ENCODE measurements at regions not wholly inside any gene's neighbourhood (a gene's known extent, or its start where the extent isn't known, plus 50 kb on each side); places are given as distances from the start of the nearest gene placed in this dataset.

DNA sequence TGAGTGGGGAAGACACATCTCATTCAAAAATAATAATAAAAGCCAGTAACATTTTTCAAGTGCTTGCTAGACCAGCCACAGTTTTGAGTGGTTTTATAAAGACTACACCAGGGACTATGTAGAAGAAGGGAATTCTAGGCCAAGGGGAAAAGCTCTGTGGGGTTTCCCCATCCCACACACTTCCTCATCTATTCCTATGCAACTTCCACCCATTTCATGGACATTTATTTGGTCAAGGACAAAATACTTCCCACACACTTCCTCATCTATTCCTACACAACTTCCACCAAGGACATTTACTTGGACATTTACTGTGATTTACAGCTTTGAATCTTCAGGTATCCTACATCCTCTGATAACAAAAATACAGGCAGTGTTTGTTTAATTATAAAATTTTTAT lies 86.5 kb upstream of the KLF3 start:
- H3K27me3 ChIP-seq = no peaks in the 10 kb centered on the region
- TF ChIP-seq, protein P1, sequence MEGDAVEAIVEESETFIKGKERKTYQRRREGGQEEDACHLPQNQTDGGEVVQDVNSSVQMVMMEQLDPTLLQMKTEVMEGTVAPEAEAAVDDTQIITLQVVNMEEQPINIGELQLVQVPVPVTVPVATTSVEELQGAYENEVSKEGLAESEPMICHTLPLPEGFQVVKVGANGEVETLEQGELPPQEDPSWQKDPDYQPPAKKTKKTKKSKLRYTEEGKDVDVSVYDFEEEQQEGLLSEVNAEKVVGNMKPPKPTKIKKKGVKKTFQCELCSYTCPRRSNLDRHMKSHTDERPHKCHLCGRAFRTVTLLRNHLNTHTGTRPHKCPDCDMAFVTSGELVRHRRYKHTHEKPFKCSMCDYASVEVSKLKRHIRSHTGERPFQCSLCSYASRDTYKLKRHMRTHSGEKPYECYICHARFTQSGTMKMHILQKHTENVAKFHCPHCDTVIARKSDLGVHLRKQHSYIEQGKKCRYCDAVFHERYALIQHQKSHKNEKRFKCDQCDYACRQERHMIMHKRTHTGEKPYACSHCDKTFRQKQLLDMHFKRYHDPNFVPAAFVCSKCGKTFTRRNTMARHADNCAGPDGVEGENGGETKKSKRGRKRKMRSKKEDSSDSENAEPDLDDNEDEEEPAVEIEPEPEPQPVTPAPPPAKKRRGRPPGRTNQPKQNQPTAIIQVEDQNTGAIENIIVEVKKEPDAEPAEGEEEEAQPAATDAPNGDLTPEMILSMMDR (IDR thresholded peaks at IDR 0.05) = no peak
- TF ChIP-seq POLR2AphosphoS5 (IDR thresholded peaks at IDR 0.05) (no peak), POLR2A (IDR thresholded peaks at IDR 0.05) (no peak), EP300 (IDR thresholded peaks at IDR 0.05) (no peak)
- no peaks in the 10 kb centered on the region for H3K36me3 ChIP-seq
- no peak overlapping the region for H3K27ac ChIP-seq
- no peak overlapping the region for H3K4me3 ChIP-seq
- no peak for ATAC-seq
- no peaks in the 10 kb centered on the region for H3K9me3 ChIP-seq
- H3K4me1 ChIP-seq = peaks cover 3 to 39% (median 11%) of the 10 kb centered on the region in 3 donors

DNA sequence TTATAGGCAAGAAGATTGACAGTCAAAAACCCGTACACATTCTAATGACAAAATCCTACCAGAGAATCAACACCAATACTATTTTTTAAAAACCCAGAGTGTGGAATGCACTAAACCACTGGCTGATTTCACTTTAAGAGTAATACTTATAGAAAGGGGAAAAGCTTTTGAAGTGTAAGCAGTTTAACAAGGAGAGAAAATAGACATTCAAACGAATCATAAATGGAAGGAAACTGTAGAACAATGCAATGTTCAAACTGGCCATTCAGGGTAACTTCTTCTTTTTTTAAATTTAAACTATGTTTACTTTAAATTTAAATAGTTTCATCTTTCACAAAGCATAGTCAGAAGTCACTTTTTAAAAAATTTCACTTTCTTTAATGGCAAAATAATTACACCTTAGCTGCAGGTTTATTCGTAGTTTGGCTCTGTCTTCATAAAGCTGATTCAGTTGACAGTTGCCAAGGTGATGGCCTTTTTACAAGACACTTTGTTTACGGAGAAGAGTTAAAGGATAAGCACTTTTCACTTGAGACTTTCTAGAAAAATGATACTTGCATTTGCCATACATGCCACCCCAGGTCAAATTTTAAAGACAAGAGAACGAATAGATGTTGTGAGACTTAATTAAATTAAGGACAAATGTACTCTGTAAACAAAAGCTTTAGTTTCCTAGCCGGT lies 82.4 kb upstream of the KLF3 start:
- H3K27ac ChIP-seq = peak overlapping the region in 2 of 4 donors; percentile 11 to 34
- no peak overlapping the region for H3K4me3 ChIP-seq
- 21 to 32% methylated on average over 6 of the region's 6 CpGs for WGBS, 2 donors (ENCODE audit: low coverage in 1 of 2)
- ATAC-seq = no peak
- H3K27me3 ChIP-seq = no peaks in the 10 kb centered on the region
- no peak for TF ChIP-seq EP300 (IDR thresholded peaks at IDR 0.05)
- TF ChIP-seq, protein P1 (IDR thresholded peaks at IDR 0.05) = no peak
- TF ChIP-seq POLR2AphosphoS5 (IDR thresholded peaks at IDR 0.05) = no peak
- no peak for TF ChIP-seq POLR2A (IDR thresholded peaks at IDR 0.05)
- H3K9me3 ChIP-seq = no peaks in the 10 kb centered on the region
- peaks cover 0 to 20% (median 4%) of the 10 kb centered on the region in 3 donors for H3K4me1 ChIP-seq
- no peaks in the 10 kb centered on the region for H3K36me3 ChIP-seq

DNA sequence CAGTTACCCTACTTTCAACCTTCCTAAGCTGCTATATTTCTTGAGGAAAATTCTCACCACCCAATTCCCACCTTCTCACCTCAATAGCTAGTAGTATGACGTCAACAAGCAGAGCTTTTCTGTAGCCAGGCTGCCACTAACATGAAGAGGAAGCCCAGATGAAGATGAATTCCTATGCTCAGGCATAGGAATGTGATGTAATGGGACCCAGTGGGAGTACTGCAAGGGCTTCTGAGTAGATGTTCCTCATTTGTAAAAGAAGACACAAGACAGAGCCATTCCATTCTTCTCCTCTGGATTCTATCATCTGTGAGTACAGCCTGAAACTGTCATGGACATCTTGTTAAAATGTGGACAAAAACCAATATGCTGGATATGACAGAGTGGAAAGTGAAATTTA lies 81.6 kb upstream of the KLF3 start:
- H3K9me3 ChIP-seq = no peaks in the 10 kb centered on the region
- H3K27ac ChIP-seq = peak overlapping the region in 1 of 4 donors; percentile 11
- H3K36me3 ChIP-seq = no peaks in the 10 kb centered on the region
- ATAC-seq = no peak
- WGBS, 2 donors (ENCODE audit: low coverage in 1 of 2) = no CpG with 5 or more reads among the region's 1 CpG
- TF ChIP-seq EP300 (IDR thresholded peaks at IDR 0.05) = no peak
- TF ChIP-seq POLR2AphosphoS5 (IDR thresholded peaks at IDR 0.05) = no peak
- no peak overlapping the region for H3K4me3 ChIP-seq
- H3K4me1 ChIP-seq = peaks cover 0 to 20% (median 4%) of the 10 kb centered on the region in 3 donors
- no peaks in the 10 kb centered on the region for H3K27me3 ChIP-seq

DNA sequence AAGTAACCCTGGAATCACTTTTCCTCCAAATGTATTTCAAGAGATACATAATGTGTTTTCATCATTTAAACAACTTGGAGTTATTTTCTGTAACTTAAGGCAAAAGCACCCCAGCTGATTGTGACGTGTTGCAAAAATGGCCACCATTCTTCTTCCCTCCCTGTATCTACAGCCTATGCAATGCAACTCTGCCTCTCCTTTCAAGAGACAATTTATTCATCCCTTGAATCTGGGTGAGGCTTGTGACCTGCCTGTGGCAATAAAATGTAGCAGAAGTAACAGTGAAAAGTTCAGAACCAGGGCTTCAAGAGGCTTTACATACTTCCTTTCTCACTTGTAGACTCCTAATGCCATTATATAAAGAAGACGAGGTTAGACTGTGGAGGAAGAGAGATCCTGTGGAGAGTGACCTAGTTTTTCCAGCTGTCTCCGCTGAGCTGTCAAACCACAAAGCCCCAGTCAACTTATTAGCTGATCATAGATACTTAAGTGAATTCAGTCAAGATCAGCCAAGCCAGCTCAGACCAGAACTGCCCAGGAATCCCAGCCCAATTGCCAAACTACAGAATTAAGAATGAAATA lies 81.0 kb upstream of the KLF3 start:
- H3K27me3 ChIP-seq = no peaks in the 10 kb centered on the region
- peaks cover 0 to 20% (median 4%) of the 10 kb centered on the region in 3 donors for H3K4me1 ChIP-seq
- WGBS, 2 donors (ENCODE audit: low coverage in 1 of 2) = 60 to 74% methylated on average over 3 of the region's 3 CpGs
- TF ChIP-seq, protein P1 (IDR thresholded peaks at IDR 0.05) = no peak
- TF ChIP-seq EP300 (IDR thresholded peaks at IDR 0.05) (no peak), POLR2AphosphoS5 (IDR thresholded peaks at IDR 0.05) (no peak), POLR2A (IDR thresholded peaks at IDR 0.05) (no peak)
- H3K36me3 ChIP-seq = no peaks in the 10 kb centered on the region
- H3K27ac ChIP-seq = peak overlapping the region in 1 of 4 donors; percentile 9
- H3K4me3 ChIP-seq = no peak overlapping the region
- no peaks in the 10 kb centered on the region for H3K9me3 ChIP-seq
- ATAC-seq = no peak

DNA sequence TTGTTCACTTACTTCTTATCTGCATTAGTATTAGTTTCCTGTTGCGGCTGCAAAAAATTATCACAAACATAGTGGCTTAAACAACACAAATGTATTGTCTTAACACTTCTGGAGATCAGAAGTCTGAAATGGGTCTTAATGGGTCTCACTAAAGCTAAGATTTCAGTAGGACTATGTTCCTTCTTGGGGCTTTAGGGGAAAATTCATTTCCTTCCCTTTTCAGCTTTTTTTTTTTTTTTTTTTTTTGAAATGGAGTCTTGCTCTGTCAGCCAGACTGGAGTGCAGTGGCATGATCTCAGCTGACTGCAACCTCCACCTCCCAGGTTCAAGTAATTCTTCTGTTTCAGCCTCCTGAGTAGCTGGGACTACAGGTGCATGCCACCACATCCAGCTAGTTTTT lies 78.1 kb upstream of the KLF3 start:
- TF ChIP-seq EP300 (IDR thresholded peaks at IDR 0.05) (no peak), POLR2AphosphoS5 (IDR thresholded peaks at IDR 0.05) (no peak), POLR2A (IDR thresholded peaks at IDR 0.05) (no peak)
- TF ChIP-seq, protein P1 (IDR thresholded peaks at IDR 0.05) = no peak
- H3K27me3 ChIP-seq = no peaks in the 10 kb centered on the region
- 82 to 100% methylated on average over 1 of the region's 1 CpG for WGBS, 2 donors (ENCODE audit: low coverage in 1 of 2)
- H3K27ac ChIP-seq = no peak overlapping the region
- H3K4me3 ChIP-seq = no peak overlapping the region
- no peaks in the 10 kb centered on the region for H3K36me3 ChIP-seq
- ATAC-seq = no peak
- no peaks in the 10 kb centered on the region for H3K9me3 ChIP-seq
- peaks cover 0 to 18% (median 4%) of the 10 kb centered on the region in 3 donors for H3K4me1 ChIP-seq

Data from gastroesophageal sphincter (tissue), 4 donors.